Ectodermal cell (in vitro differentiated cells): ENCODE measurements at regions not wholly inside any gene's neighbourhood (a gene's known extent, or its start where the extent isn't known, plus 50 kb on each side); places are given as distances from the start of the nearest gene placed in this dataset.

ENCODE experiments used
- H3K27ac ChIP-seq: 2 replicates; pipeline ENCODE4 v1.7.0; 2013; ENCODE audit warnings: mild to moderate bottlenecking, low read depth, low read length; ENCODE audit not compliant: insufficient read depth, poor library complexity, severe bottlenecking
- H3K27me3 ChIP-seq: 2 replicates; pipeline ENCODE4 v1.7.0; 2013; ENCODE audit warnings: mild to moderate bottlenecking, low read length; ENCODE audit not compliant: insufficient read depth, control insufficient read depth, poor library complexity, severe bottlenecking
- H3K36me3 ChIP-seq: one replicate; pipeline ENCODE4 v1.7.0; 2013; ENCODE audit warnings: low read length; ENCODE audit not compliant: control insufficient read depth, insufficient read depth
- H3K4me1 ChIP-seq: one replicate; pipeline ENCODE4 v1.7.0; 2013; ENCODE audit warnings: low read length; ENCODE audit not compliant: control insufficient read depth, insufficient read depth
- H3K4me3 ChIP-seq: 2 replicates; pipeline ENCODE4 v1.7.0; 2013; ENCODE audit warnings: low read depth, low read length, control low read depth; ENCODE audit not compliant: insufficient read depth
- H3K9me3 ChIP-seq: 2 replicates; pipeline ENCODE4 v1.7.0; 2013; ENCODE audit warnings: mild to moderate bottlenecking, low read length, moderate library complexity; ENCODE audit not compliant: control insufficient read depth

- Histone ChIP-seq H3K4me3 (no peak overlapping the region), H3K9me3 (no peaks in the 10 kb centered on the region), H3K36me3 (no peaks in the 10 kb centered on the region), H3K4me1 (no peaks in the 10 kb centered on the region), H3K27me3 (no peaks in the 10 kb centered on the region), H3K27ac (no peak overlapping the region)
Measured at GRCh38 chr4:157423526-157424020, 203.0 kb downstream of the GRIA2 start.

GRCh38 chr4:157421365-157421764 is 200.8 kb downstream of the GRIA2 start:
- H3K27me3 ChIP-seq, result no peaks in the 10 kb centered on the region
- no peaks in the 10 kb centered on the region for H3K36me3 ChIP-seq
- no peaks in the 10 kb centered on the region for H3K4me1 ChIP-seq
- no peak overlapping the region for H3K4me3 ChIP-seq
- H3K27ac ChIP-seq, result no peak overlapping the region
- H3K9me3 ChIP-seq, result no peaks in the 10 kb centered on the region
